Kidney (tissue), 13 donors: ENCODE measurements at regions not wholly inside any gene's neighbourhood (a gene's known extent, or its start where the extent isn't known, plus 50 kb on each side); places are given as distances from the start of the nearest gene placed in this dataset.

Experiments
- DNase-seq, 5 donors: peaks; one replicate each; pipeline ENCODE4 v3.0.0-alpha.2; 2013 to 2020
- FAIRE-seq: peaks from 2 replicates; lab custom pipeline; 2012; peaks lifted over from hg19 to GRCh38; lab: Jason Lieb, UNC
- H3K27ac ChIP-seq, 2 donors: one replicate each; pipeline ENCODE4 v1.7.0; 2013; ENCODE audit warnings: low read depth in 2 of 2, low read length in 2 of 2, inconsistent platforms in 1 of 2
- H3K27me3 ChIP-seq: one replicate; pipeline ENCODE4 v1.7.1; 2013; ENCODE audit warnings: low read length, inconsistent platforms; ENCODE audit not compliant: control insufficient read depth, insufficient read depth
- H3K36me3 ChIP-seq, 3 donors: one replicate each; pipeline versions ENCODE4 v1.7.0 to v1.7.1; 2013; ENCODE audit warnings: low read length in 3 of 3, control low read depth in 1 of 3, inconsistent platforms in 1 of 3; ENCODE audit not compliant: insufficient read depth in 3 of 3, control insufficient read depth in 2 of 3
- H3K4me1 ChIP-seq, 3 donors: one replicate each; pipeline versions ENCODE4 v1.7.0 to v1.7.1; 2013; ENCODE audit warnings: low read length in 3 of 3, inconsistent platforms in 1 of 3, low read depth in 1 of 3; ENCODE audit not compliant: control insufficient read depth in 2 of 3, insufficient read depth in 2 of 3
- H3K4me3 ChIP-seq, 3 donors: one replicate each; pipeline versions ENCODE4 v1.7.0 to v1.8.1; 2013; ENCODE audit warnings: low read length in 3 of 3, control low read depth in 1 of 3, inconsistent platforms in 1 of 3
- H3K9ac ChIP-seq, 3 donors: one replicate each; pipeline versions ENCODE4 v1.7.0 to v1.7.1; 2013; ENCODE audit warnings: low read length in 3 of 3, control low read depth in 1 of 3, inconsistent platforms in 1 of 3
- H3K9me3 ChIP-seq, 3 donors: one replicate each; pipeline versions ENCODE4 v1.7.0 to v1.7.1; 2013; ENCODE audit warnings: low read length in 3 of 3, control low read depth in 1 of 3, inconsistent platforms in 1 of 3; ENCODE audit not compliant: control insufficient read depth in 2 of 3, insufficient read depth in 1 of 3
- CTCF ChIP-seq: IDR thresholded peaks from 3 replicates; pipeline ENCODE4 v1.5.1; 2012; ENCODE audit warnings: mild to moderate bottlenecking, moderate library complexity, borderline replicate concordance; ENCODE audit not compliant: insufficient read depth; ENCODE audit errors: extremely low read depth
- intact Hi-C: fragments of 100-400 bp; cut with DNase I; formaldehyde crosslinking; loops from one replicate; pipeline ENCODE4 v1.11.1; 2022
- donor health status: control.
- donor health status: control.
- donor health status: control.
- donor health status: control.
- donor health status: control.
- donor health status: DM: yes; HTN: yes; CAD: no.
- donor health status: Normal renal cell carcinoma (clear cell type).

- DNase-seq (no peak), FAIRE-seq (no peak)
- Histone ChIP-seq H3K36me3 (no peaks in the 10 kb centered on the region), H3K4me3 (no peak overlapping the region), H3K9me3 (no peaks in the 10 kb centered on the region), H3K4me1 (no peaks in the 10 kb centered on the region), H3K9ac (no peak overlapping the region), H3K27me3 (no peaks in the 10 kb centered on the region), H3K27ac (no peak overlapping the region)
- intact Hi-C loops: no loop called here
- TF ChIP-seq CTCF: no peak
These were observed 148.2 kb upstream of the KLF7 start for GRCh38 chr2:207313947-207314346.

DNA sequence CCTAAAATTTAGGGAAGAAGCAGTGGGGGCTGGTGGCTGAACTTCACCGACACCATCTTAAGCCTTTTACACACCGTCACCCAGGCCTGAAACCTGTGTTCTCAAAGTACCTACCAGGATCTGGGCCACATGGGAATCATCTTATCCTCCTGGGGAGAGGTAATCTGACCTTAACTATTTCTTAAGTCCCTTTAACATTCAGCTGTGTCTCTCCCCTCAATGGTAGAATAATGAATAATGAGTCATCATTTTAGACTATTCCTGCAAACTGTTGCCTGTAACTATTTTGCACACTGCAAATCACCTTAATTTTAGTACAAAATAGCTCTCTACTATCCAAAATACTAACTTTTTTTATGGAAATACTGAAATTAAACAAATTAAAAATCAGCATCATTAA is 149.4 kb upstream of the KLF7 start:
- no peak for TF ChIP-seq CTCF
- Histone ChIP-seq H3K4me1 (no peaks in the 10 kb centered on the region), H3K27me3 (no peaks in the 10 kb centered on the region), H3K27ac (no peak overlapping the region), H3K9me3 (no peaks in the 10 kb centered on the region), H3K36me3 (no peaks in the 10 kb centered on the region), H3K4me3 (no peak overlapping the region), H3K9ac (no peak overlapping the region)
- intact Hi-C loops: no loop called here
- no peak for FAIRE-seq
- DNase-seq: no peak

- no peak for DNase-seq
- H3K9me3 ChIP-seq: no peaks in the 10 kb centered on the region
- H3K36me3 ChIP-seq: no peaks in the 10 kb centered on the region
- H3K27ac ChIP-seq: no peak overlapping the region
- FAIRE-seq: no peak
- TF ChIP-seq CTCF: no peak
- no peaks in the 10 kb centered on the region for H3K27me3 ChIP-seq
- intact Hi-C loops: no loop called here
- no peak overlapping the region for H3K9ac ChIP-seq
- H3K4me1 ChIP-seq: no peaks in the 10 kb centered on the region
- no peak overlapping the region for H3K4me3 ChIP-seq
These were observed 150.7 kb upstream of the KLF7 start for GRCh38 chr2:207316484-207316883.

GRCh38 chr2:207316906-207317305 is 151.2 kb upstream of the KLF7 start:
- H3K4me3 ChIP-seq: no peak overlapping the region
- no peak for FAIRE-seq
- intact Hi-C loops: no loop called here
- no peak for DNase-seq
- no peak overlapping the region for H3K9ac ChIP-seq
- no peaks in the 10 kb centered on the region for H3K9me3 ChIP-seq
- H3K27ac ChIP-seq: no peak overlapping the region
- no peak for TF ChIP-seq CTCF
- H3K27me3 ChIP-seq: no peaks in the 10 kb centered on the region
- H3K36me3 ChIP-seq: no peaks in the 10 kb centered on the region
- H3K4me1 ChIP-seq: no peaks in the 10 kb centered on the region
